ENCODE measurements at regions not wholly inside any gene's neighbourhood (a gene's known extent, or its start where the extent isn't known, plus 50 kb on each side); places are given as distances from the start of the nearest gene placed in this dataset.

- DNase-seq (ENCODE audit: low read depth in 3 of 3, low spot score in 1 of 3), result no peak
These were observed 53.5 kb upstream of the LRFN2 start for GRCh38 chr6:40640599-40641227.

All from stimulated activated CD4-positive, alpha-beta T cell treated with anti-CD3 and anti-CD28 coated beads, TNF-alpha, amount 100 ng/mL, for 1 hour (primary cell).